ENCODE measurements at regions not wholly inside any gene's neighbourhood (a gene's known extent, or its start where the extent isn't known, plus 50 kb on each side); places are given as distances from the start of the nearest gene placed in this dataset.
"Not testable (repeated sequence)": the region's sequence is repeated elsewhere in the genome, so short reads cannot be mapped to it uniquely, and the experiment has no call there.

- Mint-ChIP-seq H3K27me3 (no peaks in the 10 kb centered on the region), H3K4me1 (no peaks in the 10 kb centered on the region), H3K27ac (ENCODE audit: low read depth) (no peak overlapping the region), H3K4me3 (no peak overlapping the region), H3K9me3 (peaks cover 36% of the 10 kb centered on the region), H3K36me3 (ENCODE audit: insufficient read depth) (peaks cover 2% of the 10 kb centered on the region)
- DNase-seq (ENCODE audit: low spot score in 2 of 2) (no peak), ATAC-seq (replicated peaks; ENCODE audit: extremely low read depth, poor library complexity, severe bottlenecking) (no peak)
These were observed 324.5 kb upstream of the ZNF608 start for GRCh38 chr5:125070961-125071360.

- DNase-seq (ENCODE audit: low spot score in 2 of 2) (no peak), ATAC-seq (replicated peaks; ENCODE audit: extremely low read depth, poor library complexity, severe bottlenecking) (no peak)
- peaks cover 2% of the 10 kb centered on the region for H3K36me3 Mint-ChIP-seq (ENCODE audit: insufficient read depth)
- no peaks in the 10 kb centered on the region for H3K4me1 Mint-ChIP-seq
- H3K9me3 Mint-ChIP-seq, result peaks cover 31% of the 10 kb centered on the region
- H3K27ac Mint-ChIP-seq (ENCODE audit: low read depth), result no peak overlapping the region
- H3K4me3 Mint-ChIP-seq, result no peak overlapping the region
- no peaks in the 10 kb centered on the region for H3K27me3 Mint-ChIP-seq
These were observed 326.7 kb upstream of the ZNF608 start for GRCh38 chr5:125073090-125073489.

GRCh38 chr5:125075567-125075966 is 329.1 kb upstream of the ZNF608 start:
- no peaks in the 10 kb centered on the region for H3K4me1 Mint-ChIP-seq
- H3K36me3 Mint-ChIP-seq (ENCODE audit: insufficient read depth), result peaks cover 2% of the 10 kb centered on the region
- no peaks in the 10 kb centered on the region for H3K27me3 Mint-ChIP-seq
- H3K27ac Mint-ChIP-seq (ENCODE audit: low read depth), result no peak overlapping the region
- H3K4me3 Mint-ChIP-seq, result no peak overlapping the region
- no peak for ATAC-seq (replicated peaks; ENCODE audit: extremely low read depth, poor library complexity, severe bottlenecking)
- DNase-seq (ENCODE audit: low spot score in 2 of 2), result no peak
- peaks cover 24% of the 10 kb centered on the region for H3K9me3 Mint-ChIP-seq

- H3K9me3 Mint-ChIP-seq; H3K27ac Mint-ChIP-seq (ENCODE audit: low read depth); H3K4me3 Mint-ChIP-seq; H3K27me3 Mint-ChIP-seq; DNase-seq (ENCODE audit: low spot score in 2 of 2); H3K4me1 Mint-ChIP-seq; H3K36me3 Mint-ChIP-seq (ENCODE audit: insufficient read depth); ATAC-seq (replicated peaks; ENCODE audit: extremely low read depth, poor library complexity, severe bottlenecking): not testable (repeated sequence)
These were observed 332.6 kb upstream of the ZNF608 start for GRCh38 chr5:125079028-125079427.

- Mint-ChIP-seq H3K9me3 (no peaks in the 10 kb centered on the region), H3K4me1 (no peaks in the 10 kb centered on the region), H3K4me3 (no peak overlapping the region), H3K27me3 (no peaks in the 10 kb centered on the region), H3K36me3 (ENCODE audit: insufficient read depth) (no peaks in the 10 kb centered on the region), H3K27ac (ENCODE audit: low read depth) (no peak overlapping the region)
- ATAC-seq (replicated peaks; ENCODE audit: extremely low read depth, poor library complexity, severe bottlenecking) (no peak), DNase-seq (ENCODE audit: low spot score in 2 of 2) (no peak)
These were observed 334.7 kb upstream of the ZNF608 start for GRCh38 chr5:125081101-125081500.

GRCh38 chr5:125083981-125084380 is 337.5 kb upstream of the ZNF608 start:
- H3K27me3 Mint-ChIP-seq, result no peaks in the 10 kb centered on the region
- no peak overlapping the region for H3K4me3 Mint-ChIP-seq
- peaks cover 5% of the 10 kb centered on the region for H3K9me3 Mint-ChIP-seq
- ATAC-seq (replicated peaks; ENCODE audit: extremely low read depth, poor library complexity, severe bottlenecking), result no peak
- no peak for DNase-seq (ENCODE audit: low spot score in 2 of 2)
- H3K27ac Mint-ChIP-seq (ENCODE audit: low read depth), result no peak overlapping the region
- H3K4me1 Mint-ChIP-seq, result no peaks in the 10 kb centered on the region
- H3K36me3 Mint-ChIP-seq (ENCODE audit: insufficient read depth), result no peaks in the 10 kb centered on the region

GRCh38 chr5:125085797-125086505 is 339.5 kb upstream of the ZNF608 start:
- no peak for DNase-seq (ENCODE audit: low spot score in 2 of 2)
- Mint-ChIP-seq H3K4me1 (no peaks in the 10 kb centered on the region), H3K27ac (ENCODE audit: low read depth) (no peak overlapping the region), H3K9me3 (peaks cover 7% of the 10 kb centered on the region), H3K36me3 (ENCODE audit: insufficient read depth) (no peaks in the 10 kb centered on the region), H3K4me3 (no peak overlapping the region), H3K27me3 (no peaks in the 10 kb centered on the region)
- ATAC-seq (replicated peaks; ENCODE audit: extremely low read depth, poor library complexity, severe bottlenecking), result no peak

- DNase-seq (ENCODE audit: low spot score in 2 of 2) (no peak), ATAC-seq (replicated peaks; ENCODE audit: extremely low read depth, poor library complexity, severe bottlenecking) (no peak)
- no peaks in the 10 kb centered on the region for H3K27me3 Mint-ChIP-seq
- H3K4me1 Mint-ChIP-seq, result no peaks in the 10 kb centered on the region
- H3K27ac Mint-ChIP-seq (ENCODE audit: low read depth), result no peak overlapping the region
- H3K36me3 Mint-ChIP-seq (ENCODE audit: insufficient read depth), result no peaks in the 10 kb centered on the region
- peaks cover 10% of the 10 kb centered on the region for H3K9me3 Mint-ChIP-seq
- H3K4me3 Mint-ChIP-seq, result no peak overlapping the region
These were observed 342.2 kb upstream of the ZNF608 start for GRCh38 chr5:125088522-125089105.

- H3K27me3 Mint-ChIP-seq; H3K36me3 Mint-ChIP-seq (ENCODE audit: insufficient read depth); H3K4me1 Mint-ChIP-seq; DNase-seq (ENCODE audit: low spot score in 2 of 2); H3K4me3 Mint-ChIP-seq; ATAC-seq (replicated peaks; ENCODE audit: extremely low read depth, poor library complexity, severe bottlenecking); H3K27ac Mint-ChIP-seq (ENCODE audit: low read depth): not testable (repeated sequence)
- H3K9me3 Mint-ChIP-seq, result peaks cover 12% of the 10 kb centered on the region
These were observed 345.7 kb upstream of the ZNF608 start for GRCh38 chr5:125092138-125092537.

- H3K4me3 Mint-ChIP-seq, result no peak overlapping the region
- H3K9me3 Mint-ChIP-seq, result peaks cover 10% of the 10 kb centered on the region
- ATAC-seq (replicated peaks; ENCODE audit: extremely low read depth, poor library complexity, severe bottlenecking) (no peak), DNase-seq (ENCODE audit: low spot score in 2 of 2) (no peak)
- no peak overlapping the region for H3K27ac Mint-ChIP-seq (ENCODE audit: low read depth)
- no peaks in the 10 kb centered on the region for H3K36me3 Mint-ChIP-seq (ENCODE audit: insufficient read depth)
- no peaks in the 10 kb centered on the region for H3K27me3 Mint-ChIP-seq
- no peaks in the 10 kb centered on the region for H3K4me1 Mint-ChIP-seq
These were observed 347.3 kb upstream of the ZNF608 start for GRCh38 chr5:125093776-125094175.

- H3K9me3 Mint-ChIP-seq, result peaks cover 6% of the 10 kb centered on the region
- no peaks in the 10 kb centered on the region for H3K27me3 Mint-ChIP-seq
- H3K36me3 Mint-ChIP-seq (ENCODE audit: insufficient read depth), result no peaks in the 10 kb centered on the region
- ATAC-seq (replicated peaks; ENCODE audit: extremely low read depth, poor library complexity, severe bottlenecking) (no peak), DNase-seq (ENCODE audit: low spot score in 2 of 2) (no peak)
- no peaks in the 10 kb centered on the region for H3K4me1 Mint-ChIP-seq
- no peak overlapping the region for H3K4me3 Mint-ChIP-seq
- no peak overlapping the region for H3K27ac Mint-ChIP-seq (ENCODE audit: low read depth)
These were observed 353.9 kb upstream of the ZNF608 start for GRCh38 chr5:125100342-125100741.

- DNase-seq (ENCODE audit: low spot score in 2 of 2), result no peak
- no peaks in the 10 kb centered on the region for H3K36me3 Mint-ChIP-seq (ENCODE audit: insufficient read depth)
These were observed 354.5 kb upstream of the ZNF608 start for GRCh38 chr5:125100951-125101350.

GRCh38 chr5:125103459-125103858 is 357.0 kb upstream of the ZNF608 start:
- no peak overlapping the region for H3K27ac Mint-ChIP-seq (ENCODE audit: low read depth)
- no peak overlapping the region for H3K4me3 Mint-ChIP-seq
- no peaks in the 10 kb centered on the region for H3K36me3 Mint-ChIP-seq (ENCODE audit: insufficient read depth)
- H3K9me3 Mint-ChIP-seq, result peaks cover 13% of the 10 kb centered on the region
- ATAC-seq (replicated peaks; ENCODE audit: extremely low read depth, poor library complexity, severe bottlenecking) (no peak), DNase-seq (ENCODE audit: low spot score in 2 of 2) (no peak)
- no peaks in the 10 kb centered on the region for H3K27me3 Mint-ChIP-seq
- H3K4me1 Mint-ChIP-seq, result no peaks in the 10 kb centered on the region

More at GRCh38 chr5:125100951-125101350, 354.5 kb upstream of the ZNF608 start:
- H3K9me3 Mint-ChIP-seq, result peaks cover 6% of the 10 kb centered on the region
- H3K4me1 Mint-ChIP-seq, result no peaks in the 10 kb centered on the region
- no peak for ATAC-seq (replicated peaks; ENCODE audit: extremely low read depth, poor library complexity, severe bottlenecking)
- no peaks in the 10 kb centered on the region for H3K27me3 Mint-ChIP-seq
- no peak overlapping the region for H3K27ac Mint-ChIP-seq (ENCODE audit: low read depth)
- no peak overlapping the region for H3K4me3 Mint-ChIP-seq
